ENCODE measurements at regions not wholly inside any gene's neighbourhood (a gene's known extent, or its start where the extent isn't known, plus 50 kb on each side); places are given as distances from the start of the nearest gene placed in this dataset.

DNA sequence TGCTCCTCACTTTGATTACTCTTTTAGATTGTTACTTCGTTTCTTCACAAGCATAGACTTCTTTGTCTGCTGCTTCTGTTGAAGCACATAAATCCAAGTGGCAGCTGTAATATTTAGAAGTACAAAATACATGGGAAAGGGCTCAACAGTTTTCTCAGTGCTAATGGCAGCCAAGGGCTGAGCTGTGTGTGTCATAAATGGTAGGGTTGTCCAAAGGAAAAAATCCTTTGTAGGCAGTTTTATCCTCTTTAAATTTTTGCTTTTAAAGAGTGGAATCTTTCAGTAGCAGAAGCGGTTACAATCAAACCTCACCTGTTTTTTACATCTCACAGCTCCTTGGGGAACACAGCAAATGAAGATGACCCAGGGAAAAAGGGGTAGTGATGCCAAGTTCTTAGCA, 650.8 kb downstream of the PLPP3 start:
- H3K9me3 Mint-ChIP-seq (ENCODE audit: unreplicated experiment): no peaks in the 10 kb centered on the region
- no peaks in the 10 kb centered on the region for H3K36me3 Mint-ChIP-seq (ENCODE audit: unreplicated experiment)
- H3K4me1 Mint-ChIP-seq (ENCODE audit: low read depth, unreplicated experiment): no peaks in the 10 kb centered on the region
- no peak overlapping the region for H3K27ac Mint-ChIP-seq (ENCODE audit: unreplicated experiment)
- no peak for DNase-seq
- TF ChIP-seq, protein P1, sequence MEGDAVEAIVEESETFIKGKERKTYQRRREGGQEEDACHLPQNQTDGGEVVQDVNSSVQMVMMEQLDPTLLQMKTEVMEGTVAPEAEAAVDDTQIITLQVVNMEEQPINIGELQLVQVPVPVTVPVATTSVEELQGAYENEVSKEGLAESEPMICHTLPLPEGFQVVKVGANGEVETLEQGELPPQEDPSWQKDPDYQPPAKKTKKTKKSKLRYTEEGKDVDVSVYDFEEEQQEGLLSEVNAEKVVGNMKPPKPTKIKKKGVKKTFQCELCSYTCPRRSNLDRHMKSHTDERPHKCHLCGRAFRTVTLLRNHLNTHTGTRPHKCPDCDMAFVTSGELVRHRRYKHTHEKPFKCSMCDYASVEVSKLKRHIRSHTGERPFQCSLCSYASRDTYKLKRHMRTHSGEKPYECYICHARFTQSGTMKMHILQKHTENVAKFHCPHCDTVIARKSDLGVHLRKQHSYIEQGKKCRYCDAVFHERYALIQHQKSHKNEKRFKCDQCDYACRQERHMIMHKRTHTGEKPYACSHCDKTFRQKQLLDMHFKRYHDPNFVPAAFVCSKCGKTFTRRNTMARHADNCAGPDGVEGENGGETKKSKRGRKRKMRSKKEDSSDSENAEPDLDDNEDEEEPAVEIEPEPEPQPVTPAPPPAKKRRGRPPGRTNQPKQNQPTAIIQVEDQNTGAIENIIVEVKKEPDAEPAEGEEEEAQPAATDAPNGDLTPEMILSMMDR (IDR thresholded peaks at IDR 0.05; ENCODE audit: partially characterized antibody, unreplicated experiment): no peak
- H3K4me3 Mint-ChIP-seq (ENCODE audit: unreplicated experiment): no peak overlapping the region
- H3K27me3 Mint-ChIP-seq (ENCODE audit: unreplicated experiment): no peaks in the 10 kb centered on the region

DNA sequence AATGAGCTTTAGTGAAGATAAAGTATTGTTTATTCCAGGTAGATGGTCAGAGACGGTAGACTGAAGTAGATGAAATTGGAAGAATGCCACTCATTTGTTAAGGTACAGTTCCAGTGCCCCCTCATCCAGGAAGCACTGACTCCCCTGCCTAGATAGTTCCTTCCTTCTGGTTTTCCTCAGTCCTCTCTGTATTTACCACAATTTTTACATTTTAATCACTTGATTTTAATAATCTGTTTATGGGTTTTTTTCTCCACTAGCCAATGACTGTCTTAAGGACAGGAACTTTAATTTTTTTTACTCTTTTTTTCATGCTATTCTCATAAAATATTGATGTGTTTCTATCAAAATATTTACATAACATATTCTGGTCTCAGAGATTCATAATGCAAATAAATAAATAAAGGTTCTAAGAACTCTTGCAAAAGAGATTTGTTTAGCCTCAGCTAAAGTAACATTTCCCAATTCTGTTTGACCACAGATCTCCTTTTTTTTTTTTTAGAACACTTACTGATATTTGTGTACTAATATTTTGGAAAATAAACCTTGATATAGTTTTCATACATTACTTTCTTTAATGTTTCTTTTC, 651.6 kb downstream of the PLPP3 start:
- H3K36me3 Mint-ChIP-seq (ENCODE audit: unreplicated experiment): no peaks in the 10 kb centered on the region
- no peak for DNase-seq
- H3K4me3 Mint-ChIP-seq (ENCODE audit: unreplicated experiment): no peak overlapping the region
- H3K9me3 Mint-ChIP-seq (ENCODE audit: unreplicated experiment): no peaks in the 10 kb centered on the region
- H3K4me1 Mint-ChIP-seq (ENCODE audit: low read depth, unreplicated experiment): no peaks in the 10 kb centered on the region
- no peak overlapping the region for H3K27ac Mint-ChIP-seq (ENCODE audit: unreplicated experiment)
- TF ChIP-seq, protein P1 (IDR thresholded peaks at IDR 0.05; ENCODE audit: partially characterized antibody, unreplicated experiment): no peak
- no peaks in the 10 kb centered on the region for H3K27me3 Mint-ChIP-seq (ENCODE audit: unreplicated experiment)

DNA sequence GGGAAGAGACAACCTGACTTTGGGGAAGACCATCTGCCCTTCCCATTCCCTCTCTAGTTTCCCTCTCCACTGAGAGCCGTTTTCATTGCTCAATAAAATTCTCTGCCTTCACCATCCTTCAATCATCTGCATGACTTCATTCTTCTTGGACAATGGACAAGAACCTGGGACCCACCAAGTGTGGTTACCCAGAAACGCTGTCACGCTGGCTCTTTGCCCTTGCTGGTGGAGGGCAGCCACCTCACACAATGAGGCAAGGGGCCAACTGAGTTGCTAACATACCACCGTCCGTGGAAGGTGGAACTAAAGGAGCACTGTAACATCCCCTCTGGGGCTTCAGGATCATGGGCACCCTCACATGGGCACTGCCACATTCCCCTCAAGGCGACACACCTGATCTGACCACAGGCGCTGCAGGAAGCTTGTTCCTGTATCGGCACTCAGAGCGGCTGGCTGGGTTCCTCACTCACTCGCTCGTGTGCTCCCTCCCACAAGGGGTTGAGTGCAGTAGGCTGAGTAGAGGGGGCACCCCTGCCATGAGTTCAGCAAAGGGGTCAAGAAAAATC, 652.4 kb downstream of the PLPP3 start:
- H3K36me3 Mint-ChIP-seq (ENCODE audit: unreplicated experiment): no peaks in the 10 kb centered on the region
- TF ChIP-seq, protein P1 (IDR thresholded peaks at IDR 0.05; ENCODE audit: partially characterized antibody, unreplicated experiment): no peak
- H3K27ac Mint-ChIP-seq (ENCODE audit: unreplicated experiment): no peak overlapping the region
- DNase-seq: no peak
- no peaks in the 10 kb centered on the region for H3K27me3 Mint-ChIP-seq (ENCODE audit: unreplicated experiment)
- H3K9me3 Mint-ChIP-seq (ENCODE audit: unreplicated experiment): no peaks in the 10 kb centered on the region
- H3K4me1 Mint-ChIP-seq (ENCODE audit: low read depth, unreplicated experiment): no peaks in the 10 kb centered on the region
- no peak overlapping the region for H3K4me3 Mint-ChIP-seq (ENCODE audit: unreplicated experiment)

DNA sequence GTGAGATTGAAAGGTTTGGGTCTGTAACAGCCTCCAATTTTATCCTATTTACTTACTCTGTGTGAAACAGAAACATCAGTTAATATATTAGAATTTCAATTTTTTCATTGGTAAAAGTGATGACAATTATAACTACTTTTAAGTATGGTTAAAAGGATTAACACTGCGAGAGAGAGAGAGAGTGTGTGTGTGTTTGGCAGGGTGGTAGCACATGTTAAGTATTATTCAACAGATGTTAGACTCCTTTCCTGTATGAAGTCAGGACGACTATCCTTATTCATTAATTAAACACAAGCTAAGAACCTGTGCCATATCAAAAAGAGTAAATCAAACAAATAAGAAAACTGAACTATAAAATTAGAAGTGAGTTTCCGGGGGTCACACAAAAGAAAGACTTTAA, 662.5 kb downstream of the PLPP3 start:
- TF ChIP-seq, protein P1 (IDR thresholded peaks at IDR 0.05; ENCODE audit: partially characterized antibody, unreplicated experiment): no peak
- Mint-ChIP-seq H3K4me1 (ENCODE audit: low read depth, unreplicated experiment) (no peaks in the 10 kb centered on the region), H3K36me3 (ENCODE audit: unreplicated experiment) (peaks cover 4% of the 10 kb centered on the region), H3K9me3 (ENCODE audit: unreplicated experiment) (peaks cover 2% of the 10 kb centered on the region), H3K4me3 (ENCODE audit: unreplicated experiment) (no peak overlapping the region), H3K27ac (ENCODE audit: unreplicated experiment) (no peak overlapping the region), H3K27me3 (ENCODE audit: unreplicated experiment) (no peaks in the 10 kb centered on the region)
- no peak for DNase-seq

DNA sequence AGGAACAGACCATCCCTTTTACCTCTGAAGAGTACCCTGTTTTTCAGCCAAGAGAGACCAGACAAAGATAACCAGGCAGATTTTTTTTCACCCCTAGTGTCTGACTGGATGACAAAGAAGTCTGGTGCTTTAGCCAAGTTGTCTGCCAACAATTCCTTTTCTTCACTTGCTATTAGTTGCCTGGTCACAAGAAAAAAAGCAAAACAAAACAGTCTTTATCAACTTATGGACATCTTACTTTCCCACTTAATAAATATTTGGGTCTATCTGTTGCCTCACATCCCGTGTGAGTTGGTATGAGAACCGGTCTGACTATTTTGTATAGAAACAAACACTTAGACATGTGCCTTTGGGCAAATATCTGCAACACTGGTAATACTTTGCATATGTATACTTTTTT, 662.9 kb downstream of the PLPP3 start:
- Mint-ChIP-seq H3K4me3 (ENCODE audit: unreplicated experiment) (no peak overlapping the region), H3K36me3 (ENCODE audit: unreplicated experiment) (peaks cover 4% of the 10 kb centered on the region), H3K9me3 (ENCODE audit: unreplicated experiment) (peaks cover 4% of the 10 kb centered on the region), H3K27me3 (ENCODE audit: unreplicated experiment) (no peaks in the 10 kb centered on the region), H3K27ac (ENCODE audit: unreplicated experiment) (no peak overlapping the region), H3K4me1 (ENCODE audit: low read depth, unreplicated experiment) (no peaks in the 10 kb centered on the region)
- no peak for DNase-seq
- TF ChIP-seq, protein P1 (IDR thresholded peaks at IDR 0.05; ENCODE audit: partially characterized antibody, unreplicated experiment): no peak

Data from glutamatergic neuron (in vitro differentiated cells).